SU-DHL-6 (cell line): ENCODE measurements at regions not wholly inside any gene's neighbourhood (a gene's known extent, or its start where the extent isn't known, plus 50 kb on each side); places are given as distances from the start of the nearest gene placed in this dataset.

Source experiments
- H2AFZ ChIP-seq: fragments of 200-600 bp; sonication (generic); 2 replicates; pipeline ENCODE4 v1.6.1; 2014; ENCODE audit warnings: low read depth, mild to moderate bottlenecking, moderate library complexity, mixed read lengths, antibody characterized with exemption, low read length; ENCODE audit not compliant: severe bottlenecking
- H3F3A ChIP-seq: fragments of 200-600 bp; shearing (Covaris generic); 2 replicates; pipeline ENCODE4 v1.6.0; 2016; ENCODE audit warnings: antibody characterized with exemption, mild to moderate bottlenecking; ENCODE audit not compliant: insufficient read depth
- H3K27ac ChIP-seq: fragments of 200-600 bp; sonication (generic); 2 replicates; pipeline ENCODE4 v1.5.1; 2016; ENCODE audit warnings: low read depth, mild to moderate bottlenecking, low read length, moderate library complexity, mixed read lengths
- H3K27me3 ChIP-seq: fragments of 200-600 bp; sonication (generic), shearing (Covaris generic); 2 replicates; pipeline ENCODE4 v1.6.0; 2014; ENCODE audit warnings: mild to moderate bottlenecking, low read length
- H3K36me3 ChIP-seq: fragments of 200-600 bp; sonication (generic); 2 replicates; pipeline ENCODE4 v1.6.1; 2014; ENCODE audit warnings: mild to moderate bottlenecking, low read length, mixed read lengths
- H3K4me2 ChIP-seq: fragments of 300-600, 200-600 bp; shearing (Covaris generic), sonication (generic); 2 replicates; pipeline ENCODE4 v1.6.0; 2014; ENCODE audit warnings: low read length, low read depth, mild to moderate bottlenecking; ENCODE audit not compliant: poor library complexity, severe bottlenecking
- H3K4me3 ChIP-seq: fragments of 200-600 bp; sonication (generic); 2 replicates; pipeline ENCODE4 v1.5.1; 2014; ENCODE audit warnings: antibody characterized with exemption, low read length, mild to moderate bottlenecking, mixed read lengths; ENCODE audit not compliant: insufficient read depth, poor library complexity, severe bottlenecking
- H3K79me2 ChIP-seq: fragments of 200-600 bp; sonication (generic); 2 replicates; pipeline ENCODE4 v1.6.1; 2014; ENCODE audit warnings: mild to moderate bottlenecking, low read length, moderate library complexity; ENCODE audit not compliant: insufficient read depth
- H3K9ac ChIP-seq: fragments of 200-600 bp; sonication (generic); 2 replicates; pipeline ENCODE4 v1.7.0; 2014; ENCODE audit warnings: mild to moderate bottlenecking, low read length
- H3K9me2 ChIP-seq: fragments of 200-600 bp; sonication (generic); replicated peaks from 2 replicates; pipeline ENCODE4 v1.6.1; 2014; ENCODE audit warnings: low read length; ENCODE audit not compliant: insufficient read depth
- H3K9me3 ChIP-seq: fragments of 200-600 bp; sonication (generic); 2 replicates; pipeline ENCODE4 v1.6.1; 2014; ENCODE audit warnings: low read length, mixed read lengths; ENCODE audit not compliant: insufficient read depth
- H4K20me1 ChIP-seq: fragments of 200-600 bp; sonication (generic); 2 replicates; pipeline ENCODE4 v1.6.1; 2014; ENCODE audit warnings: low read depth, mild to moderate bottlenecking, antibody characterized with exemption, low read length, moderate library complexity, mixed read lengths
- EZH2phosphoT487 ChIP-seq: fragments of 200-600 bp; sonication (generic), shearing (Covaris generic); conservative IDR thresholded peaks from 2 replicates; pipeline ENCODE4 v1.6.1; 2018; ENCODE audit warnings: mild to moderate bottlenecking, antibody characterized with exemption, low read length, moderate library complexity, mixed read lengths
- TF ChIP-seq, protein P1 (sequence below): fragments of 200-600 bp; sonication (generic); IDR thresholded peaks from one replicate; pipeline ENCODE4 v1.5.1; 2017; ENCODE audit warnings: antibody characterized with exemption, mild to moderate bottlenecking, low read length, moderate library complexity; ENCODE audit not compliant: insufficient read depth, poor library complexity, severe bottlenecking

DNA sequence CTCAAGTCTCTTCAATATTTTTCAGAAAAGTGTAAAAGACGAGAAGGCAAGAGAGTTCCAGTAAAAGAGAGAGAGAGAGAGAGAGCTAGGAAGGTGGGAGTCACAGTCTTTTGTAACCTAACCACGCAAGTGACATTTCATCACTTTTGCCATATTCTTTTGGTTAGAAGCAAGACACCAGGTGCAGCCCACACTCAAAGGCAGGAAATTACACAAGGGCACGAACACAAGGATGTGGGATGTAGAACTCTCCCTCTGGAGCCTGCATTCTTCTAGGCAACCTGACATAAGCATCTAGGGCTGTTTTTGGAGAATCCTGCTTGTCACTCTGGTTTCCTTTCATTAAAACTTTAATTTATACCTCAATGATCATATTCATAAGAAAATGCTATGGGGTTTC, 1213.1 kb downstream of the DNAJB9 start:
- H3K36me3 ChIP-seq: no peaks in the 10 kb centered on the region
- no peak overlapping the region for H3K27ac ChIP-seq
- no peak overlapping the region for H3K4me3 ChIP-seq
- no peaks in the 10 kb centered on the region for H3F3A ChIP-seq
- H2AFZ ChIP-seq: no peak overlapping the region
- H4K20me1 ChIP-seq: no peaks in the 10 kb centered on the region
- H3K9me3 ChIP-seq: no peaks in the 10 kb centered on the region
- no peaks in the 10 kb centered on the region for H3K79me2 ChIP-seq
- no peak for TF ChIP-seq EZH2phosphoT487
- TF ChIP-seq, protein P1, sequence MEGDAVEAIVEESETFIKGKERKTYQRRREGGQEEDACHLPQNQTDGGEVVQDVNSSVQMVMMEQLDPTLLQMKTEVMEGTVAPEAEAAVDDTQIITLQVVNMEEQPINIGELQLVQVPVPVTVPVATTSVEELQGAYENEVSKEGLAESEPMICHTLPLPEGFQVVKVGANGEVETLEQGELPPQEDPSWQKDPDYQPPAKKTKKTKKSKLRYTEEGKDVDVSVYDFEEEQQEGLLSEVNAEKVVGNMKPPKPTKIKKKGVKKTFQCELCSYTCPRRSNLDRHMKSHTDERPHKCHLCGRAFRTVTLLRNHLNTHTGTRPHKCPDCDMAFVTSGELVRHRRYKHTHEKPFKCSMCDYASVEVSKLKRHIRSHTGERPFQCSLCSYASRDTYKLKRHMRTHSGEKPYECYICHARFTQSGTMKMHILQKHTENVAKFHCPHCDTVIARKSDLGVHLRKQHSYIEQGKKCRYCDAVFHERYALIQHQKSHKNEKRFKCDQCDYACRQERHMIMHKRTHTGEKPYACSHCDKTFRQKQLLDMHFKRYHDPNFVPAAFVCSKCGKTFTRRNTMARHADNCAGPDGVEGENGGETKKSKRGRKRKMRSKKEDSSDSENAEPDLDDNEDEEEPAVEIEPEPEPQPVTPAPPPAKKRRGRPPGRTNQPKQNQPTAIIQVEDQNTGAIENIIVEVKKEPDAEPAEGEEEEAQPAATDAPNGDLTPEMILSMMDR: no peak
- H3K4me2 ChIP-seq: no peak overlapping the region
- H3K9ac ChIP-seq: no peak overlapping the region
- no peaks in the 10 kb centered on the region for H3K27me3 ChIP-seq
- H3K9me2 ChIP-seq: no peaks in the 10 kb centered on the region

DNA sequence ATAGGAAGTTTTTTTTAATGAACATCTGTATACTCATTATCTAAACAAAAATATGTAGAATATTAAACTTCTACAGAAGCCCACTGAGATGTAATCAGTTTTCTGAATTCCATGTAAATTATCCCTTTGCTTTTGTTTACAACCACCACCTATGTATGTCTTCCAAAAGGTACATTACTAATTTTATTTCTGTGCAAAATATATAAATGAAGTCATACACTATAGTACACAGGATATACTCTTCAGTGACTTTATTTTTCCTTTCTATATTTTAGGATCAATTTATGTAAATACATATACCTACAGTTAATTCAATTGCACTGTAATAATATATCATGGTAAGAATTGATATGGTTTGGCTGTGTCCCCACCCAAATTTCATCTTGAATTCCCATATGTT, 1236.9 kb downstream of the DNAJB9 start:
- H3K79me2 ChIP-seq: no peaks in the 10 kb centered on the region
- no peak overlapping the region for H3K27ac ChIP-seq
- H3K4me2 ChIP-seq: no peak overlapping the region
- no peak overlapping the region for H3K4me3 ChIP-seq
- no peaks in the 10 kb centered on the region for H3K27me3 ChIP-seq
- no peaks in the 10 kb centered on the region for H3K36me3 ChIP-seq
- H4K20me1 ChIP-seq: no peaks in the 10 kb centered on the region
- H3K9me3 ChIP-seq: no peaks in the 10 kb centered on the region
- H3K9me2 ChIP-seq: no peaks in the 10 kb centered on the region
- H3K9ac ChIP-seq: no peak overlapping the region
- no peak overlapping the region for H2AFZ ChIP-seq
- no peaks in the 10 kb centered on the region for H3F3A ChIP-seq
- TF ChIP-seq EZH2phosphoT487: no peak
- TF ChIP-seq, protein P1: no peak

DNA sequence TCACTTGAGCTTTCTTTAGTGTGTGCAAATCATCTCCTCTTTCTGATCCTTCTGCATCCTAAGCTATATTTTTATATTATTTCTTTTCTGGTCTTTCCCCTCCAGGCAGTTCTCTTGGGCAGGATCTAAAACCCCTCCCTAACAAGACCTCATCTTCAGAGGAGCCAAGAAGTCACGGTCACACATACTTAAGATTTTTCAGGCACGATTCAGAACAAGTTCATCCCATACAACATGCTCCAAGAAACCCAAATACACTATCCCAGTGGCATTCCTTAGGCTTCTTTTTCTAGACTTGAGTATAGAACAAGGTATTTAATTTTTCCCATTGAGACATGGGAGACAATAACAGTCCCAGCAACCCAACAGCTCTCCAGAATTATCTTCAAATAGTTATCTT, 1251.5 kb downstream of the DNAJB9 start:
- no peaks in the 10 kb centered on the region for H3K9me2 ChIP-seq
- no peaks in the 10 kb centered on the region for H3K27me3 ChIP-seq

More for the DNA sequence above, 1251.5 kb downstream of the DNAJB9 start:
- Histone ChIP-seq H3F3A (no peaks in the 10 kb centered on the region), H2AFZ (no peak overlapping the region), H3K9me3 (no peaks in the 10 kb centered on the region), H4K20me1 (no peaks in the 10 kb centered on the region), H3K4me2 (no peak overlapping the region), H3K9ac (no peak overlapping the region), H3K4me3 (no peak overlapping the region), H3K27ac (no peak overlapping the region), H3K79me2 (no peaks in the 10 kb centered on the region), H3K36me3 (no peaks in the 10 kb centered on the region)
- TF ChIP-seq, protein P1: no peak
- TF ChIP-seq EZH2phosphoT487: no peak
